ENCODE measurements at regions not wholly inside any gene's neighbourhood (a gene's known extent, or its start where the extent isn't known, plus 50 kb on each side); places are given as distances from the start of the nearest gene placed in this dataset.

DNA sequence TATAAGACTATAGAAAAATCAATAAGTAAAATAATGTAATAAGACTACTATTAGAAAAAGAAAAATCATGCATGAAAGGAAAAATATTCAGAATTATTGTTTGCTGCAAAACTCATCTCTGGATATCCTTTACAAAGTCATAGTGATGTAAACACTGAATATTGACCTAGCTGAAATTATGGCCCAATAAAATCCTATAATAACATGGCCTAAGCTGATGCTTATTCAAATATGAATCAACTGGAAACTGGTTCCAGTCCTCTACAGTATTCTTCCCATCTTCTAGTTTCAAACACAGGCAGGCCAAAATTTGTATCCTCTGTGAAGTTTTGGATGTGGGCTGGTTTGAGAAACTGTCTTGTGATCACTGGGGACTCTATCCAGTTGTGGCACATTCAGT is 134.5 kb downstream of the CNTN3 start:
- Histone ChIP-seq H3K4me3 (ENCODE audit: low read depth, low read length) (no peak overlapping the region), H3K27me3 (ENCODE audit: control insufficient read depth, insufficient read depth, low read length) (no peaks in the 10 kb centered on the region), H3K36me3 (ENCODE audit: control insufficient read depth, insufficient read depth, low read length) (no peaks in the 10 kb centered on the region)
- FAIRE-seq (no peak), DNase-seq (ENCODE audit: low read depth) (no peak)
- TF ChIP-seq, protein P1, sequence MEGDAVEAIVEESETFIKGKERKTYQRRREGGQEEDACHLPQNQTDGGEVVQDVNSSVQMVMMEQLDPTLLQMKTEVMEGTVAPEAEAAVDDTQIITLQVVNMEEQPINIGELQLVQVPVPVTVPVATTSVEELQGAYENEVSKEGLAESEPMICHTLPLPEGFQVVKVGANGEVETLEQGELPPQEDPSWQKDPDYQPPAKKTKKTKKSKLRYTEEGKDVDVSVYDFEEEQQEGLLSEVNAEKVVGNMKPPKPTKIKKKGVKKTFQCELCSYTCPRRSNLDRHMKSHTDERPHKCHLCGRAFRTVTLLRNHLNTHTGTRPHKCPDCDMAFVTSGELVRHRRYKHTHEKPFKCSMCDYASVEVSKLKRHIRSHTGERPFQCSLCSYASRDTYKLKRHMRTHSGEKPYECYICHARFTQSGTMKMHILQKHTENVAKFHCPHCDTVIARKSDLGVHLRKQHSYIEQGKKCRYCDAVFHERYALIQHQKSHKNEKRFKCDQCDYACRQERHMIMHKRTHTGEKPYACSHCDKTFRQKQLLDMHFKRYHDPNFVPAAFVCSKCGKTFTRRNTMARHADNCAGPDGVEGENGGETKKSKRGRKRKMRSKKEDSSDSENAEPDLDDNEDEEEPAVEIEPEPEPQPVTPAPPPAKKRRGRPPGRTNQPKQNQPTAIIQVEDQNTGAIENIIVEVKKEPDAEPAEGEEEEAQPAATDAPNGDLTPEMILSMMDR (IDR thresholded peaks at IDR 0.05; ENCODE audit: insufficient read depth, low read length, severe bottlenecking) = no peak

GRCh38 chr3:74470313-74470712 is 144.1 kb downstream of the CNTN3 start:
- Histone ChIP-seq H3K4me3 (ENCODE audit: low read depth, low read length) (no peak overlapping the region), H3K36me3 (ENCODE audit: control insufficient read depth, insufficient read depth, low read length) (no peaks in the 10 kb centered on the region), H3K27me3 (ENCODE audit: control insufficient read depth, insufficient read depth, low read length) (no peaks in the 10 kb centered on the region)
- TF ChIP-seq, protein P1 (IDR thresholded peaks at IDR 0.05; ENCODE audit: insufficient read depth, low read length, severe bottlenecking) = no peak
- DNase-seq (ENCODE audit: low read depth) (no peak), FAIRE-seq (no peak)

DNA sequence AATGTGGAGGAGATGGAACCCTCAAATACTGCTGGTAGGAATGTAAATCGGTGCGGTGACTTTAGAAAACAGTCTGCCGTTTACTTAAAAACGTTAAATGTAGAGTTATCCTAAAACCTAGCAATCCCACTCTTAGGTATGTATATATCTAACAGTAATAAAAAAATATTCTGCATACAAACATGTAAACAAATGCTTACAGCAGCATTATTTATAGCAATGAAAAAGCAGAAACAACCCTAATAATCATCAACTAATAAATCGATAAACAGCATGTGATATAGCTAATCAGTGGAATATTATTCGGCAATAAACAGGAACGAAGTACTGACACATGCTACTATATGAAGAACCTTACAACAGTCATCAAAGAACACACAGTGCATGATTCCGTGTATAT is 144.7 kb downstream of the CNTN3 start:
- Histone ChIP-seq H3K27me3 (ENCODE audit: control insufficient read depth, insufficient read depth, low read length) (no peaks in the 10 kb centered on the region), H3K36me3 (ENCODE audit: control insufficient read depth, insufficient read depth, low read length) (no peaks in the 10 kb centered on the region), H3K4me3 (ENCODE audit: low read depth, low read length) (no peak overlapping the region)
- FAIRE-seq (no peak), DNase-seq (ENCODE audit: low read depth) (no peak)
- TF ChIP-seq, protein P1 (IDR thresholded peaks at IDR 0.05; ENCODE audit: insufficient read depth, low read length, severe bottlenecking) = no peak

DNA sequence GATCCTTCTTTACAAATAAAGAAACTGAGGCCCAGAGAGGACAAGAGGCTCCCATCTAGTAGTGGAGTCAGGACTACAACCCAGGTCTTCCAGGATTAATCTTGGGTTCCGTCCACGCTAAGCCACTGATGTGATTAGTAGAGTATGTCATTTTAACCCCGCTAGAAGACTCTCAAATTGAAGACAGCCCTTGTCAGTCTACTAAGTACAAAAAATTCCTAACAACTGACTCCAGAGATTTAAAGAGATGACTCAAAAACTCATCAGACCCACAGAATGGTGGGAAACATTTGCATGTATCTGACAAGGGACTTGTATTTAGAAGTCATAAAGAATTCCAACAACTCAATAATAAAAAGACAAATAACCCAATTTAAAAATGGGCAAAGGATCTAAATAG is 145.3 kb downstream of the CNTN3 start:
- no peak for DNase-seq (ENCODE audit: low read depth)

GRCh38 chr3:74465715-74466410 is 148.6 kb downstream of the CNTN3 start:
- TF ChIP-seq, protein P1 (IDR thresholded peaks at IDR 0.05; ENCODE audit: insufficient read depth, low read length, severe bottlenecking) = no peak
- no peak overlapping the region for H3K4me3 ChIP-seq (ENCODE audit: low read depth, low read length)
- no peaks in the 10 kb centered on the region for H3K36me3 ChIP-seq (ENCODE audit: control insufficient read depth, insufficient read depth, low read length)
- FAIRE-seq = no peak
- no peaks in the 10 kb centered on the region for H3K27me3 ChIP-seq (ENCODE audit: control insufficient read depth, insufficient read depth, low read length)
- DNase-seq (ENCODE audit: low read depth) = no peak

More for the DNA sequence above, 145.3 kb downstream of the CNTN3 start:
- Histone ChIP-seq H3K27me3 (ENCODE audit: control insufficient read depth, insufficient read depth, low read length) (no peaks in the 10 kb centered on the region), H3K36me3 (ENCODE audit: control insufficient read depth, insufficient read depth, low read length) (no peaks in the 10 kb centered on the region), H3K4me3 (ENCODE audit: low read depth, low read length) (no peak overlapping the region)
- FAIRE-seq = no peak
- TF ChIP-seq, protein P1 (IDR thresholded peaks at IDR 0.05; ENCODE audit: insufficient read depth, low read length, severe bottlenecking) = no peak

GRCh38 chr3:74463515-74463914 is 150.9 kb downstream of the CNTN3 start:
- Histone ChIP-seq H3K4me3 (ENCODE audit: low read depth, low read length) (no peak overlapping the region), H3K27me3 (ENCODE audit: control insufficient read depth, insufficient read depth, low read length) (no peaks in the 10 kb centered on the region), H3K36me3 (ENCODE audit: control insufficient read depth, insufficient read depth, low read length) (no peaks in the 10 kb centered on the region)
- FAIRE-seq (no peak), DNase-seq (ENCODE audit: low read depth) (peak; percentile 25)
- TF ChIP-seq, protein P1 (IDR thresholded peaks at IDR 0.05; ENCODE audit: insufficient read depth, low read length, severe bottlenecking) = no peak
